ENCODE measurements at regions not wholly inside any gene's neighbourhood (a gene's known extent, or its start where the extent isn't known, plus 50 kb on each side); places are given as distances from the start of the nearest gene placed in this dataset.

DNA sequence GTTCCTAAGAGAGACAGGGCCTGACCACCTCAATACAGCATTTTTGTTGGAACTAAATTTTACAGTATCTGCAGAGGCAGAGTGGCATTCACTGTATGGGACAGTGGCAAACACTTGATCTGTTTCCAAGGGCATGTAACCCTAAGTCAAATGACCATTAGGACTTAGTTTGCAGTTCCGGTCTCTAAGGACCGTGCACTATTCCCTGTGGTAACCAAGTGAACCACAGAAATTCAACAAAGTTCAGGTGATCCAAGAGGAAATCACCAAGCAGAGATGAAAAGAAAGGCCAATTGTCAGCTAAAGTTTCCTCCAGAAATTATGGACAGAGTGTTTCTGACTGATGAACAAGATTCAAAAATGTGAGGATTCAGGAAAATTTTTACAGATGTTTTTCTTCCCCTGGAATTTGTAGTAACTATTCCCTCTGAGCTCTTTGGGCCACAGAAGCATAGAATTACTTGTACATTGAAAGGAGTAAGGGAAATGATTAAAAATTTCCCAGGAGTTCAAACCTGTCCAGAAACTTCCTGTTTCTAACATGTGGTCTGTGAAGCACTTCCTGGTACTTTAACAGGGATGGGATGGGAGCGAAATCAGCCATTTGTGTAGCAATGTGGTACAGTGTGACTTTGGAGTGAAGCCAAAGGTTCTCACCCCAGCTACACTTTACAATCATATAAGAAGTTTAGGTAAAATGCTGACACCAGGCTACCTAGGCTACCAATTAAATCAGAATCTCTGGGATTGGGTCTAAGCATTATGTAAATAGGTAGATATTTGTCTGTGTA lies 266.1 kb upstream of the MAP3K1 start:
- Histone ChIP-seq H3K27ac (no peak overlapping the region), H3K4me1 (ENCODE audit: low read depth) (peaks cover 6% of the 10 kb centered on the region), H3K36me3 (no peaks in the 10 kb centered on the region), H3K27me3 (no peaks in the 10 kb centered on the region), H3K4me3 (no peak overlapping the region), H3K9me3 (ENCODE audit: low read depth) (no peaks in the 10 kb centered on the region)
- DNase-seq (ENCODE audit: low read depth in 1 of 2, low spot score in 1 of 2) = no peak
- TF ChIP-seq, protein P1, sequence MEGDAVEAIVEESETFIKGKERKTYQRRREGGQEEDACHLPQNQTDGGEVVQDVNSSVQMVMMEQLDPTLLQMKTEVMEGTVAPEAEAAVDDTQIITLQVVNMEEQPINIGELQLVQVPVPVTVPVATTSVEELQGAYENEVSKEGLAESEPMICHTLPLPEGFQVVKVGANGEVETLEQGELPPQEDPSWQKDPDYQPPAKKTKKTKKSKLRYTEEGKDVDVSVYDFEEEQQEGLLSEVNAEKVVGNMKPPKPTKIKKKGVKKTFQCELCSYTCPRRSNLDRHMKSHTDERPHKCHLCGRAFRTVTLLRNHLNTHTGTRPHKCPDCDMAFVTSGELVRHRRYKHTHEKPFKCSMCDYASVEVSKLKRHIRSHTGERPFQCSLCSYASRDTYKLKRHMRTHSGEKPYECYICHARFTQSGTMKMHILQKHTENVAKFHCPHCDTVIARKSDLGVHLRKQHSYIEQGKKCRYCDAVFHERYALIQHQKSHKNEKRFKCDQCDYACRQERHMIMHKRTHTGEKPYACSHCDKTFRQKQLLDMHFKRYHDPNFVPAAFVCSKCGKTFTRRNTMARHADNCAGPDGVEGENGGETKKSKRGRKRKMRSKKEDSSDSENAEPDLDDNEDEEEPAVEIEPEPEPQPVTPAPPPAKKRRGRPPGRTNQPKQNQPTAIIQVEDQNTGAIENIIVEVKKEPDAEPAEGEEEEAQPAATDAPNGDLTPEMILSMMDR (IDR thresholded peaks at IDR 0.05; ENCODE audit: low read depth, low read length) = no peak

DNA sequence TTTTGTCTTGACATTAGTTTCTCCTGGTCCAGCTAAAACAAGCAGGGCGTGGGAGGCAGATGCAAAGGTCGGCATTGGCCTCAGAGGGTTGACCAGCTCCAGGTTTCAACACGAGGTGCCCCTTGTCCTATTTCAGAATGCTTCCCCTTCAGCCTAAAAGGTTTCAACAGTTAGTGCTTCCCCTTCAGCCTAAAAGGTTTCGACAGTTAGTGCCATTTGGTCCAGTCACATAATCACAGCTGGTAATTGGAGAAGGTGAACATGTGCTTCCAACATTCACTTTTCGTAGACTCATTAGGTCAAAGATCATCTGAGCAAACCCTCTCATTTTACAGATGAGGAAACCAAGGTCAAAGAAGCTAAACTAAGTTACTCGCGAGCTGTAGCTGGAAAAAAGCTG lies 270.3 kb upstream of the MAP3K1 start:
- no peak overlapping the region for H3K27ac ChIP-seq
- no peak overlapping the region for H3K4me3 ChIP-seq
- TF ChIP-seq, protein P1 (IDR thresholded peaks at IDR 0.05; ENCODE audit: low read depth, low read length) = no peak
- H3K4me1 ChIP-seq (ENCODE audit: low read depth) = no peaks in the 10 kb centered on the region
- DNase-seq (ENCODE audit: low read depth in 1 of 2, low spot score in 1 of 2) = no peak
- H3K36me3 ChIP-seq = no peaks in the 10 kb centered on the region
- H3K9me3 ChIP-seq (ENCODE audit: low read depth) = no peaks in the 10 kb centered on the region
- no peaks in the 10 kb centered on the region for H3K27me3 ChIP-seq

DNA sequence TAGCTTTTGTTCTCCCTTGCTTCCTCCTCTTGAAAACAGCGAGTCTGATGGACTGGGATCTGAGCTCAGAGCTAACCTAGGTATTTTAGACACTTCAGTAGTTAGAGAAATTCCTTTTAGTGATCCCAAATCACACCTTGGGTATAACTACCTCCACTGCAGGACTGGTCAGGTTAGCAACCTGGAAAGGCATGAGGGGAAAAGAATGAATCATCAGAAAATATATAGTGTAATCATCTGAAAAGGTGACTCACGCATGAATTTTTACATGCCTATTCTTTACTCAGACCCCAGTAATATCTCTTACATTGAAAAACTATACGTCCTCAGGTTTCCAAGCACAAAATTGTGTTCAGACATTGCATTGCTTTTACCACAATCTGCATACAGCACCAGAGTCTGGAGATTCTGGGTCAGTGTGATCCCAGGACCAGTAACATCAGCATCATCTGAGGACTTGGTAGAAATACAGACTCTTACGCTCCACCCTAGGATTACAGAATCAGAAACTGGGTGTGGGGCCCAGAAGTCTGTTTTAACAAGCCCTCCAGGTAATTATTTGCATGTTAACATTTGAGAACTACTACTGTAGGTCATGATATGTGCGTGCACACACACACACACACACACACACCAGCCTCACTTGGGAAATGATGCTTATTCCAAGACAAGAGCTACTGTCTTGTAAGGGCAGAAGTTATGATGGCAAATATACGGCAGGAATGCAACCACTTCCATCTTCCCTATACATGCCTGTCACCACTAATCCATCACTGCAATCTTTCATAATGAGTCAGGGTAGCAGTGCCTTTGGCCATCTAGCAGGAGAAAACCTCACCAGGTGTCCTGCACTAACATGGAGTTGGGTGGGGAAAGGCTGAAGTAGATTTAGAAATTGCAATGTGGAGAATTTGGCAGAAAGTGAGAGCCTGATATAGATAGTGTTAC lies 271.6 kb upstream of the MAP3K1 start:
- Histone ChIP-seq H3K4me3 (no peak overlapping the region), H3K27ac (no peak overlapping the region), H3K4me1 (ENCODE audit: low read depth) (no peaks in the 10 kb centered on the region), H3K9me3 (ENCODE audit: low read depth) (no peaks in the 10 kb centered on the region), H3K36me3 (no peaks in the 10 kb centered on the region), H3K27me3 (no peaks in the 10 kb centered on the region)
- peak in 1 of 2 donors; percentile 24 for DNase-seq (ENCODE audit: low read depth in 1 of 2, low spot score in 1 of 2)
- TF ChIP-seq, protein P1 (IDR thresholded peaks at IDR 0.05; ENCODE audit: low read depth, low read length) = no peak

DNA sequence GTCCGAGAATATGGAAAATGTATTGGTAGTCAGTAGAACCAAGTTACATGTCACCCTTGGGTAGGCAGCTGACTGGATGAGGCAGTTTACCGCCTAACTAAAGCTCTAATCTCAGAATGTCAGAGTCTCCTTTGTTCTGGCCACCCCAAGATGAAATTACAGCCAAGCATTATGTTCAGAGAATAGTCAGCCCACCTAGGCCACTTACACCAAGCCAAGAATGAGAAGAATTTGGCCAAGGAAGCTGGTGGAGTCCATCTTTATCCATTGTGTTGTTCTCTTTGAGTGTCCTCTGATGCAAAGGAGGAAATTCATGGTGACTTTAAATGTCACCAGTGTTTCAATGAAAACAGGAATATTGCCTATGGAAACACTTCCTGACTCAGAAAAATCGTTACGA lies 275.1 kb upstream of the MAP3K1 start:
- H3K4me1 ChIP-seq (ENCODE audit: low read depth) = no peaks in the 10 kb centered on the region
- TF ChIP-seq, protein P1 (IDR thresholded peaks at IDR 0.05; ENCODE audit: low read depth, low read length) = no peak
- H3K36me3 ChIP-seq = no peaks in the 10 kb centered on the region
- H3K27ac ChIP-seq = no peak overlapping the region
- no peak overlapping the region for H3K4me3 ChIP-seq
- H3K27me3 ChIP-seq = no peaks in the 10 kb centered on the region
- no peaks in the 10 kb centered on the region for H3K9me3 ChIP-seq (ENCODE audit: low read depth)
- DNase-seq (ENCODE audit: low read depth in 1 of 2, low spot score in 1 of 2) = no peak

DNA sequence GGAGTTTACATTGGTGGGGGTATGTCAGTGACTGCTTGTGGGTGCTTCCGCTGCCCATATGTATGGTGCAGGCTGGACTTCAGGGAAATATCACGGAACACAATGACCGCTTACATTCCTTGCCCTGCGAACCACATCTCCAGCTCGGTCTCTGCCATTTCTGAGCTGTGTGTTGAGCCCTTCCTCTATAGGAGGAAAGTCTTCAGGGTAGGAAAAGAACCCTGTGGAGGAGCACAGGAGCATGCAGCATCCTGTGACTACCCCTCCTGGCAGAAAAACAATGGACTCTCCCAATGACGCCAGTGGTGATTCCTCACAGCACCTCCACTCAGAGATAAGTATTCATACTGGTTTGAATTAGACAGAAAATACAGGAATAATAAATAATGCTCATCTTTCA lies 276.8 kb upstream of the MAP3K1 start:
- H3K27me3 ChIP-seq = no peaks in the 10 kb centered on the region
- H3K9me3 ChIP-seq (ENCODE audit: low read depth) = no peaks in the 10 kb centered on the region
- TF ChIP-seq, protein P1 (IDR thresholded peaks at IDR 0.05; ENCODE audit: low read depth, low read length) = no peak
- H3K27ac ChIP-seq = no peak overlapping the region
- H3K4me3 ChIP-seq = no peak overlapping the region
- no peaks in the 10 kb centered on the region for H3K36me3 ChIP-seq
- no peaks in the 10 kb centered on the region for H3K4me1 ChIP-seq (ENCODE audit: low read depth)
- no peak for DNase-seq (ENCODE audit: low read depth in 1 of 2, low spot score in 1 of 2)
